IMR-90 (cell line): ENCODE measurements at regions not wholly inside any gene's neighbourhood (a gene's known extent, or its start where the extent isn't known, plus 50 kb on each side); places are given as distances from the start of the nearest gene placed in this dataset.

ENCODE experiments used
- ATAC-seq: fragments of 200-7000 bp; cut with Tn5 transposase; 2 replicates; pipeline ENCODE4 v1.9.1; 2020; ENCODE audit warnings: low read depth, mild to moderate bottlenecking, moderate library complexity
- BruUV-seq: library from RNA; stranded (reverse); fragments of 400-500 nt; replicated peaks from 2 replicates; lab custom pipeline; 2021; lab: Mats Ljungman, UMichigan
- CTCF ChIA-PET: fragments of 300-600 bp; formaldehyde crosslinking; extraction: SDS; loops from one replicate; lab custom pipeline; 2021; ENCODE audit warnings: antibody characterized with exemption; lab: Yijun Ruan, JAX
- POLR2A ChIA-PET: fragments of 300-600 bp; sonication (Branson Sonifier 250); formaldehyde crosslinking; loops from one replicate; lab custom pipeline; 2022; ENCODE audit warnings: antibody characterized with exemption; ENCODE audit not compliant: unreplicated experiment; lab: Charles Lee
- DNase-seq: peaks from one replicate; pipeline ENCODE4 v3.0.0; 2013
- H2AFZ ChIP-seq: replicated peaks from 2 replicates; pipeline ENCODE3; 2013; ENCODE audit warnings: low read length, mild to moderate bottlenecking; ENCODE audit not compliant: poor library complexity
- H2AK5ac ChIP-seq: 2 replicates; pipeline ENCODE4 v1.6.1; 2013; ENCODE audit warnings: low read depth, low read length, inconsistent platforms
- H2AK9ac ChIP-seq: replicated peaks from 2 replicates; pipeline ENCODE3; 2013; ENCODE audit warnings: mild to moderate bottlenecking, low read depth, low read length, moderate library complexity; ENCODE audit not compliant: poor library complexity
- H2BK120ac ChIP-seq: 2 replicates; pipeline ENCODE4 v1.6.1; 2013; ENCODE audit warnings: low read depth, low read length, inconsistent platforms
- H2BK15ac ChIP-seq: 3 replicates; pipeline ENCODE4 v1.6.1; 2013; ENCODE audit warnings: low read depth, low read length, inconsistent platforms
- H2BK20ac ChIP-seq: 2 replicates; pipeline ENCODE4 v1.6.1; 2013; ENCODE audit warnings: low read depth, mild to moderate bottlenecking, inconsistent platforms, low read length, moderate library complexity
- H2BK5ac ChIP-seq: 2 replicates; pipeline ENCODE4 v1.6.1; 2013; ENCODE audit warnings: mild to moderate bottlenecking, low read depth, low read length, inconsistent platforms; ENCODE audit not compliant: poor library complexity, severe bottlenecking
- H3K14ac ChIP-seq: replicated peaks from 2 replicates; pipeline ENCODE4 v1.6.1; 2013; ENCODE audit warnings: low read depth, low read length, inconsistent platforms
- H3K18ac ChIP-seq: 2 replicates; pipeline ENCODE4 v1.6.1; 2013; ENCODE audit warnings: low read depth, low read length, control low read depth
- H3K23ac ChIP-seq: 2 replicates; pipeline ENCODE4 v1.6.1; 2013; ENCODE audit warnings: low read depth, low read length, inconsistent platforms
- H3K27ac ChIP-seq: 2 replicates; pipeline ENCODE4 v1.5.1; 2013; ENCODE audit warnings: mild to moderate bottlenecking, control low read depth, low read length; ENCODE audit not compliant: insufficient read depth
- H3K27me3 ChIP-seq: 2 replicates; pipeline ENCODE4 v1.6.1; 2013; ENCODE audit warnings: low read length; ENCODE audit not compliant: control insufficient read depth, insufficient read depth
- H3K36me3 ChIP-seq: 2 replicates; pipeline ENCODE4 v1.6.1; 2013; ENCODE audit warnings: low read length, mixed read lengths; ENCODE audit not compliant: control insufficient read depth, insufficient read depth
- H3K4ac ChIP-seq: 2 replicates; pipeline ENCODE4 v1.6.1; 2013; ENCODE audit warnings: low read depth, low read length, inconsistent platforms
- H3K4me1 ChIP-seq: 2 replicates; pipeline ENCODE4 v1.6.1; 2013; ENCODE audit warnings: low read length, mixed read lengths; ENCODE audit not compliant: control insufficient read depth, insufficient read depth
- H3K4me2 ChIP-seq: 2 replicates; pipeline ENCODE4 v1.6.1; 2013; ENCODE audit warnings: low read depth, mild to moderate bottlenecking, control low read depth, low read length, moderate library complexity
- H3K4me3 ChIP-seq: 2 replicates; pipeline ENCODE4 v1.5.1; 2013; ENCODE audit warnings: low read depth, mild to moderate bottlenecking, control low read depth, low read length, moderate library complexity; ENCODE audit not compliant: insufficient read depth
- H3K56ac ChIP-seq: 2 replicates; pipeline ENCODE4 v1.6.1; 2013; ENCODE audit warnings: low read length, inconsistent platforms; ENCODE audit not compliant: insufficient read depth; ENCODE audit errors: extremely low read depth
- H3K79me1 ChIP-seq, 2 experiments: 2 replicates each; pipeline ENCODE4 v1.6.1; 2013; ENCODE audit warnings: low read length in 2 of 2, inconsistent platforms in 1 of 2, low read depth in 1 of 2
- H3K9ac ChIP-seq: 2 replicates; pipeline ENCODE4 v1.6.1; 2013; ENCODE audit warnings: low read depth, low read length, control low read depth
- H3K9me1 ChIP-seq: 2 replicates; pipeline ENCODE4 v1.6.1; 2013; ENCODE audit warnings: low read length, inconsistent platforms; ENCODE audit not compliant: insufficient read depth
- H3K9me3 ChIP-seq: 2 replicates; pipeline ENCODE4 v1.6.1; 2013; ENCODE audit warnings: low read length; ENCODE audit not compliant: control insufficient read depth, insufficient read depth
- H4K20me1 ChIP-seq: 2 replicates; pipeline ENCODE4 v1.6.1; 2013; ENCODE audit warnings: low read length, inconsistent platforms; ENCODE audit not compliant: insufficient read depth
- H4K5ac ChIP-seq: 2 replicates; pipeline ENCODE4 v1.6.1; 2013; ENCODE audit warnings: mild to moderate bottlenecking, low read depth, low read length, control low read depth
- H4K8ac ChIP-seq, 2 experiments: 2 replicates each; pipeline ENCODE4 v1.6.1; 2013; ENCODE audit warnings: low read depth in 2 of 2, low read length in 2 of 2, control low read depth in 1 of 2, inconsistent platforms in 1 of 2
- H4K91ac ChIP-seq: 2 replicates; pipeline ENCODE4 v1.6.1; 2013; ENCODE audit warnings: low read depth, low read length, inconsistent platforms; ENCODE audit not compliant: insufficient read depth
- CTCF ChIP-seq: conservative IDR thresholded peaks from 2 replicates; pipeline ENCODE4 v1.5.1; 2012; ENCODE audit warnings: mild to moderate bottlenecking, low read depth, low read length, improper control_type of control experiment
- FOS ChIP-seq: fragments of 150-350 bp; IDR thresholded peaks from 2 replicates; pipeline ENCODE4 v1.6.1; 2016; ENCODE audit warnings: low read depth, low read length
- POLR2A ChIP-seq: IDR thresholded peaks from 2 replicates; pipeline ENCODE4 v1.6.1; 2012; ENCODE audit warnings: mild to moderate bottlenecking, low read depth, low read length
- SMC3 ChIP-seq: fragments of 150-350 bp; IDR thresholded peaks from 2 replicates; pipeline ENCODE4 v1.6.1; 2016; ENCODE audit warnings: low read depth, mild to moderate bottlenecking, antibody characterized with exemption, low read length, moderate library complexity
- USF2 ChIP-seq: fragments of 150-350 bp; IDR thresholded peaks from 2 replicates; pipeline ENCODE4 v1.6.1; 2017; ENCODE audit warnings: mild to moderate bottlenecking, antibody characterized with exemption, low read length, low read depth
- WGBS, 2 experiments: methylation state at CpG; one replicate each; pipeline versions ENCODE4 v1.1.5 to v1.1.7; 2013; ENCODE audit warnings: missing lambda C conversion rate in 2 of 2; ENCODE audit not compliant: insufficient read length in 1 of 2; ENCODE audit errors: extremely low coverage in 2 of 2; 5-methylcytosine and 5-hydroxymethylcytosine counted together
- dilution Hi-C: fragments of 300-500 bp; cut with HindIII; formaldehyde crosslinking; loops from one replicate; pipeline ENCODE4 v1.14.3; 2018; ENCODE audit warnings: low sequenced_read_pairs; ENCODE audit not compliant: unreplicated experiment
- in situ Hi-C: fragments of 300-500 bp; cut with MboI; formaldehyde crosslinking; loops from 3 replicates; pipeline ENCODE4 v1.14.3; 2019; ENCODE audit warnings: low sequenced_read_pairs, inconsistent platforms, mixed read lengths
- intact Hi-C: fragments of 100-400 bp; cut with micrococcal nuclease; formaldehyde crosslinking; loops from 2 replicates; pipeline ENCODE4 v1.10.0; 2022

DNA sequence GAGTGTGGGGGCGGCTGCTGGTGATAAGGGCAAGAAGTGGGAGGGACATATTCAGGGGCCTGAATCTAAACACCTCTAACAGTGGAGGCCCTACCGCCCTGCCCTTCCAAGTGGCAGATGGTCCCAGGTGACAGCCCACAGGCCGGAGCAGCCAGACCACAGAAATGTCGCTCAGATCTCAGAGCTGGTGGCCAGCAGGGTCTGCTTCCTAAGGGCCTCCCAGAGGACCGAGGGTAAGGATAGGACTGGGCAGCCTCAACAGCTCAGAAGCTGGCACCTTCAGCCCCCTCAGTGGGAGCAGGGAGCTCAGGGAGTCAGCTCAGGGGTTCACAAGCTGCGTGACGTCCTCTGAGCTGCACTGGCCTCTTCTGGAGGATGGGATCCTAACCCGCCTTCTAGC is 201.8 kb upstream of the ZC3H12A start:
- H3K4me2 ChIP-seq: no peak overlapping the region
- ATAC-seq (no peak), DNase-seq (no peak)
- H2BK120ac ChIP-seq: no peak overlapping the region
- no peak overlapping the region for H2BK15ac ChIP-seq
- peak overlapping the region; percentile 33 for H2AFZ ChIP-seq
- no TSS peak for BruUV-seq
- H3K27ac ChIP-seq: no peak overlapping the region
- ChIA-PET CTCF (no interaction called here), POLR2A (no interaction called here)
- H3K27me3 ChIP-seq: no peaks in the 10 kb centered on the region
- H3K4me1 ChIP-seq: no peaks in the 10 kb centered on the region
- H4K91ac ChIP-seq: no peak overlapping the region
- TF ChIP-seq CTCF: no peak
- no peak for TF ChIP-seq FOS
- no peak for TF ChIP-seq POLR2A
- TF ChIP-seq USF2: no peak
- no peak for TF ChIP-seq SMC3
- H3K36me3 ChIP-seq: no peaks in the 10 kb centered on the region
- H3K14ac ChIP-seq: no peak overlapping the region
- dilution Hi-C loops: no loop called here
- no peak overlapping the region for H4K8ac ChIP-seq
- H2AK5ac ChIP-seq: no peak overlapping the region
- no peak overlapping the region for H2BK5ac ChIP-seq
- H3K4me3 ChIP-seq: no peak overlapping the region
- H3K9ac ChIP-seq: no peak overlapping the region
- no peak overlapping the region for H2BK20ac ChIP-seq
- no peak overlapping the region for H3K56ac ChIP-seq
- WGBS, 2 experiments: 32% methylated on average over 3 of the region's 8 CpGs; no CpG with 5 or more reads in 1 of the 2 experiments
- H3K79me1 ChIP-seq: no peaks in the 10 kb centered on the region
- H3K18ac ChIP-seq: no peak overlapping the region
- H3K9me3 ChIP-seq: no peaks in the 10 kb centered on the region
- H3K23ac ChIP-seq: no peak overlapping the region
- intact Hi-C loops: no loop called here
- no peak overlapping the region for H3K4ac ChIP-seq
- no peak overlapping the region for H4K5ac ChIP-seq
- no peak overlapping the region for H2AK9ac ChIP-seq
- in situ Hi-C loops: no loop called here
- no peaks in the 10 kb centered on the region for H4K20me1 ChIP-seq
- H3K9me1 ChIP-seq: no peaks in the 10 kb centered on the region
